Spleen (tissue), 11 donors: ENCODE measurements at regions not wholly inside any gene's neighbourhood (a gene's known extent, or its start where the extent isn't known, plus 50 kb on each side); places are given as distances from the start of the nearest gene placed in this dataset.

Experiments
- DNase-seq: peaks from one replicate; pipeline ENCODE4 v3.0.0-alpha.2; 2020
- H3K27ac ChIP-seq, 8 donors: fragments of 200-600 bp; sonication (generic) in 7 of 8; 1 replicate in 4 of 8; 2 replicates in 4 of 8; pipeline versions ENCODE4 v1.5.0 to v1.8.0; 2016 to 2021; ENCODE audit warnings: inconsistent platforms in 4 of 8, mild to moderate bottlenecking in 4 of 8, moderate library complexity in 1 of 8
- H3K27me3 ChIP-seq, 7 donors: fragments of 200-600 bp; sonication (generic) in 6 of 7; replicated peaks in 1 of 7; 1 replicate in 4 of 7; 2 replicates in 3 of 7; pipeline versions ENCODE4 v1.5.0 to v1.8.0; 2016 to 2021; ENCODE audit warnings: inconsistent platforms in 3 of 7, mild to moderate bottlenecking in 1 of 7
- H3K36me3 ChIP-seq, 6 donors: fragments of 200-600 bp; sonication (generic) in 5 of 6; 1 replicate in 4 of 6; 2 replicates in 2 of 6; pipeline versions ENCODE4 v1.5.0 to v1.8.0; 2016 to 2021; ENCODE audit warnings: inconsistent platforms in 2 of 6
- H3K4me1 ChIP-seq, 6 donors: fragments of 200-600 bp; sonication (generic) in 5 of 6; 1 replicate in 3 of 6; 2 replicates in 3 of 6; pipeline versions ENCODE4 v1.5.0 to v1.8.0; 2016 to 2021; ENCODE audit warnings: inconsistent platforms in 3 of 6
- H3K4me3 ChIP-seq, 8 donors: fragments of 200-600 bp; sonication (generic) in 7 of 8; 1 replicate in 4 of 8; 2 replicates in 4 of 8; pipeline versions ENCODE4 v1.5.0 to v1.8.0; 2016 to 2021; ENCODE audit warnings: inconsistent platforms in 4 of 8, mild to moderate bottlenecking in 4 of 8, moderate library complexity in 2 of 8
- H3K9me3 ChIP-seq, 8 donors: fragments of 200-600 bp; sonication (generic) in 7 of 8; 1 replicate in 4 of 8; 2 replicates in 4 of 8; pipeline versions ENCODE4 v1.5.0 to v1.8.0; 2016 to 2021; ENCODE audit warnings: inconsistent platforms in 4 of 8
- CTCF ChIP-seq, 11 experiments: fragments of 200-600 bp in 7 of 11; fragments of 450-650 bp in 4 of 11; sonication (generic) in 4 of 11; IDR thresholded peaks in 8 of 11; conservative IDR thresholded peaks in 3 of 11; 1 replicate in 7 of 11; 2 replicates in 4 of 11; pipeline versions ENCODE4 v1.4.0 to v1.8.0; 2016 to 2021; ENCODE audit warnings: antibody characterized with exemption in 11 of 11, inconsistent platforms in 4 of 11, mild to moderate bottlenecking in 1 of 11
- POLR2A ChIP-seq, 3 donors: fragments of 450-650 bp; IDR thresholded peaks; one replicate each; pipeline ENCODE4 v1.5.1; 2017; ENCODE audit warnings: antibody characterized with exemption in 3 of 3, mild to moderate bottlenecking in 1 of 3
- POLR2AphosphoS5 ChIP-seq, 3 donors: sonication (generic); formaldehyde crosslinking; IDR thresholded peaks; one replicate each; pipeline ENCODE4 v1.5.1; 2017; ENCODE audit warnings: antibody characterized with exemption in 3 of 3
- WGBS, 5 donors: extraction: QIAGEN DNeasy Blood & Tissue Kit in 3 of 5; methylation state at CpG; one replicate each; pipeline versions ENCODE4 v1.1.5 to v1.1.7; 2013 to 2018; 5-methylcytosine and 5-hydroxymethylcytosine counted together
- intact Hi-C: fragments of 100-400 bp; cut with DNase I; formaldehyde crosslinking; loops from one replicate; pipeline ENCODE4 v1.15.0; 2023; ENCODE audit warnings: low total_unique reads
- donor health status: healthy with polysubstance abuse.
- donor health status: DM: no; HTN: no; CAD: no; lungs with moderate emphysema.
- donor health status: DM: no; HTN: no; CAD: no.
- donor health status: Bipolar disorder and iron deficiency.
- donor health status: healthy.
- donor health status: DM: no; HTN: no; CAD: no.
- donor health status: DM: yes; HTN: yes; CAD: no.

GRCh38 chr16:86786994-86787393, 208.6 kb downstream of the FOXL1 start:
- TF ChIP-seq POLR2AphosphoS5 (IDR thresholded peaks at IDR 0.05) (no peak), CTCF (IDR thresholded peaks at IDR 0.05 in 8 of 11, conservative IDR thresholded peaks at IDR 0.05 in 3 of 11) (no peak), POLR2A (IDR thresholded peaks at IDR 0.05) (no peak)
- 70 to 90% (median 88%) methylated on average over 1 of the region's 1 CpG for WGBS, 5 donors
- Histone ChIP-seq H3K9me3 (no peaks in the 10 kb centered on the region), H3K36me3 (no peaks in the 10 kb centered on the region), H3K4me3 (no peak overlapping the region), H3K27ac (no peak overlapping the region), H3K27me3 (peaks cover 0 to 36% (median 0%) of the 10 kb centered on the region in 7 donors), H3K4me1 (no peaks in the 10 kb centered on the region)
- no peak for DNase-seq
- intact Hi-C loops = no loop called here

- intact Hi-C loops = no loop called here
- no peak overlapping the region for H3K27ac ChIP-seq
- H3K36me3 ChIP-seq = no peaks in the 10 kb centered on the region
- no peaks in the 10 kb centered on the region for H3K4me1 ChIP-seq
- no peak for DNase-seq
- TF ChIP-seq POLR2AphosphoS5 (IDR thresholded peaks at IDR 0.05) (no peak), POLR2A (IDR thresholded peaks at IDR 0.05) (no peak), CTCF (IDR thresholded peaks at IDR 0.05 in 8 of 11, conservative IDR thresholded peaks at IDR 0.05 in 3 of 11) (no peak)
- H3K27me3 ChIP-seq = peaks cover 0 to 41% (median 0%) of the 10 kb centered on the region in 7 donors
- WGBS, 5 donors = 71 to 87% (median 75%) methylated on average over 5 of the region's 5 CpGs
- no peaks in the 10 kb centered on the region for H3K9me3 ChIP-seq
- no peak overlapping the region for H3K4me3 ChIP-seq
Measured at GRCh38 chr16:86787538-86787937, 209.2 kb downstream of the FOXL1 start.

GRCh38 chr16:86789621-86790051, 211.3 kb downstream of the FOXL1 start:
- no peak for DNase-seq
- H3K4me1 ChIP-seq = no peaks in the 10 kb centered on the region
- peaks cover 0 to 53% (median 0%) of the 10 kb centered on the region in 7 donors for H3K27me3 ChIP-seq
- H3K4me3 ChIP-seq = no peak overlapping the region
- H3K9me3 ChIP-seq = no peaks in the 10 kb centered on the region
- 54 to 60% (median 58%) methylated on average over 13 of the region's 13 CpGs for WGBS, 5 donors
- TF ChIP-seq POLR2AphosphoS5 (IDR thresholded peaks at IDR 0.05) (no peak), POLR2A (IDR thresholded peaks at IDR 0.05) (no peak), CTCF (IDR thresholded peaks at IDR 0.05 in 8 of 11, conservative IDR thresholded peaks at IDR 0.05 in 3 of 11) (no peak)
- H3K36me3 ChIP-seq = no peaks in the 10 kb centered on the region
- no peak overlapping the region for H3K27ac ChIP-seq
- intact Hi-C loops = no loop called here

GRCh38 chr16:86791287-86792035, 213.1 kb downstream of the FOXL1 start:
- TF ChIP-seq POLR2A (IDR thresholded peaks at IDR 0.05) (no peak), POLR2AphosphoS5 (IDR thresholded peaks at IDR 0.05) (no peak), CTCF (IDR thresholded peaks at IDR 0.05 in 8 of 11, conservative IDR thresholded peaks at IDR 0.05 in 3 of 11) (no peak)
- Histone ChIP-seq H3K36me3 (no peaks in the 10 kb centered on the region), H3K9me3 (no peaks in the 10 kb centered on the region), H3K4me1 (no peaks in the 10 kb centered on the region), H3K4me3 (no peak overlapping the region), H3K27me3 (peaks cover 0 to 53% (median 0%) of the 10 kb centered on the region in 7 donors), H3K27ac (no peak overlapping the region)
- intact Hi-C loops = no loop called here
- 70 to 75% (median 71%) methylated on average over 20 of the region's 20 CpGs for WGBS, 5 donors
- DNase-seq = no peak
